LNCAP (cell line): ENCODE measurements at regions not wholly inside any gene's neighbourhood (a gene's known extent, or its start where the extent isn't known, plus 50 kb on each side); places are given as distances from the start of the nearest gene placed in this dataset.

Experiments
- TF ChIP-seq, protein P1 (sequence below): fragments of 450-650 bp; IDR thresholded peaks from 2 replicates; pipeline ENCODE4 v1.5.1; 2017; ENCODE audit warnings: mild to moderate bottlenecking

DNA sequence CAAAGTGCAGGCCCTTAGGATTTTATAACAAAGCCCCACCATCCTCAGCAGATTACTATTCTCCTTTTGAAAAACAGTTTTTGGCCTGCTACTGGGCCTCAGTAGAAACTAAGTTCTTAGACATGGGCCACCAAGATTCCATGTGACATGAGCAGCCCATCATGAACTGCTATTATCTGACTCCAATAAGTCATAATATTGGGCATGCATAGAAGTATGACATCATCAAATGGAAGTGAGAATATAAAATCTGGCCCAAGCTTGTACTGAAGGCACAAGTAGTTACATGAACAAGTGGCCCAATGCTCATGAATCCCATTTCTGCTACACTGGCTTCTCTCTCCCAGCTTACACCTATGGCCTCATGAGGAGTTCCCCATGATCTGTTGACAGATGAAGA is 404.8 kb downstream of the EPHA5 start:
- TF ChIP-seq, protein P1, sequence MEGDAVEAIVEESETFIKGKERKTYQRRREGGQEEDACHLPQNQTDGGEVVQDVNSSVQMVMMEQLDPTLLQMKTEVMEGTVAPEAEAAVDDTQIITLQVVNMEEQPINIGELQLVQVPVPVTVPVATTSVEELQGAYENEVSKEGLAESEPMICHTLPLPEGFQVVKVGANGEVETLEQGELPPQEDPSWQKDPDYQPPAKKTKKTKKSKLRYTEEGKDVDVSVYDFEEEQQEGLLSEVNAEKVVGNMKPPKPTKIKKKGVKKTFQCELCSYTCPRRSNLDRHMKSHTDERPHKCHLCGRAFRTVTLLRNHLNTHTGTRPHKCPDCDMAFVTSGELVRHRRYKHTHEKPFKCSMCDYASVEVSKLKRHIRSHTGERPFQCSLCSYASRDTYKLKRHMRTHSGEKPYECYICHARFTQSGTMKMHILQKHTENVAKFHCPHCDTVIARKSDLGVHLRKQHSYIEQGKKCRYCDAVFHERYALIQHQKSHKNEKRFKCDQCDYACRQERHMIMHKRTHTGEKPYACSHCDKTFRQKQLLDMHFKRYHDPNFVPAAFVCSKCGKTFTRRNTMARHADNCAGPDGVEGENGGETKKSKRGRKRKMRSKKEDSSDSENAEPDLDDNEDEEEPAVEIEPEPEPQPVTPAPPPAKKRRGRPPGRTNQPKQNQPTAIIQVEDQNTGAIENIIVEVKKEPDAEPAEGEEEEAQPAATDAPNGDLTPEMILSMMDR: no peak

DNA sequence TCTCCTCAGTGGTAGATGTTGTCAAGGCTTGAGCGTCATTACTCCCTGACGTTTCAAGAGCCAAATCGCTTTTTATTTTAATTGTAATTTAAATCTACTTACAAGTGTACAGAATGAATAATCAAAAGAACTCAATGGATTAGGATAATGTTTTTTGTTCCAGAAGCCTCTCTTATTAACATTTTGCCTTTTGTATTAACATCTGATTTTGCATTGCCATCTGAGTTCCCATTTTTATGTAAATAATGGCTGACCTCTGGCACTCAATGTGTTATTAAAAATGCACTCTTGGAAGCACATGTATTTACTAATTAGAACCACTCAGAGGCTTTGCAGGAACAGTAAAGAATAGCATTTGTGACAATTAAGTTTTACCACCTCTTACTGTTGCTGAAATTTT is 411.0 kb downstream of the EPHA5 start:
- TF ChIP-seq, protein P1: no peak

DNA sequence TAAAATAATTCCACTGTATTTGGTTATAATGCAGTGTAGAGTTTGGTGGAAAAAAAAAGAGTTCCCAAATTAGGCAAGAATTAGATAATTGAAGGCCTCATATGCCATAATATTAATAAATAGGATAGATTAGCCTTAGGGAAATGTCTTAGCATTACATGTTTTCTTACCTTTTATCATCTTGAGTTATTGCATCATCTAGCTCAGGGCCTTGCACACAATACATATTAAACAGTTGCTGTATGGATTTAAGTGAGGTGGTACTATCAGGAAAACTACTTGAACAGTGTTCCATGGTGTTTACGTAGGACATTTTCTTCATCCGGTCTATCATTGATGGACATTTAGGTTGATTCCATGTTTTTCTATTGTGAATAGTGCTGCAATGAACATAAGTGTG is 419.4 kb downstream of the EPHA5 start:
- TF ChIP-seq, protein P1: no peak

DNA sequence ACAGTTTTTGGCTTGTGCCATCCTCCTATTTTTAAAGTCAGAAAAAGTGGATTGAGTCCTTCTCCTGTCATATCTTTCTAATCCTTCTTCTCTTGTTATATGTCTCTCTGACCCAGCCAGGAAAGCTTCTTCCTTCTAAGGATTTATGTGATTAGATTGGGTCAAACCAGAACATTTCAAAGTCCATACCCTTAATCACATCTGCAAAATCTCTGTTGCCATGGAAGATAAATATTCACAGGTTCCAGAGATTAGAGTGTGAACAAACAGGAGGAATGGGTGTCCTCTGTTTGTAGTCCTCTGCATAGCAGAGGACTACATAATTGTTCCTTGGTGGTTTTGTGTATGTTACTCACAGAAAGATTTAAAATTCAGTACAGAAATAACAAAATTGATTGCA is 421.2 kb downstream of the EPHA5 start:
- TF ChIP-seq, protein P1: no peak

DNA sequence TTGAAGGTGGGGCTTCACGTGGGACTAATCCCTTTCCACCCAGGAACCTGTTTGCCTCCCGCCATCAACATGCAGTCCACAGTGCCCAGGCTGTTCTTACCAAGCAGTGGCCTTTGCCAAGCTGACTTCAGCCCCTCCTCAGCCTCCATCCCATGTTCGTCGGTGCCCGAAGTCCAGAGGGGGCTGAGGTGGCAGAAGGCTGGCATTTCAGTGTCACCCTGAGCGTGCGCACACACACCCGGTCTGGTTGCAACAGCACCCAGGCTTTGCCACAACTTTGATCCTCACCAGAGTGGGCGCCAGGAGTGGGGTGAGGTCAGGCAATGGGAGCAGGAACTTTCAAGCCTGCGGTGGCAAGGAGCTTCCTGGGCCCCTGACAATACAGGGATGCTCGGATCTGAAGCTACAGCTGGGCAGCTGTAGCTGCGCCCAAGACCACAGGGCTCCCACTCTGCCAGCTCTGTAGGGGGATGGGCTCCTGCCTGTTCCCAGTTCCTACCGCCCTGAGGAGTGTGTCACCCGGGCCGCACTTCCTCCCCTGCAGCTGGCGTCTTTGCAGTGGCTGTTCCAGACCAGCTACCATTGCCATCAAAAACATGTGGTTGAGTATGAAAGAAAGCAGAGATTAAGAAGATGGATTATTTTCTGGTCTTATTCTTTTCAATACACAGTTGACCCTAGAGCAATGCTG is 428.0 kb downstream of the EPHA5 start:
- TF ChIP-seq, protein P1: no peak

DNA sequence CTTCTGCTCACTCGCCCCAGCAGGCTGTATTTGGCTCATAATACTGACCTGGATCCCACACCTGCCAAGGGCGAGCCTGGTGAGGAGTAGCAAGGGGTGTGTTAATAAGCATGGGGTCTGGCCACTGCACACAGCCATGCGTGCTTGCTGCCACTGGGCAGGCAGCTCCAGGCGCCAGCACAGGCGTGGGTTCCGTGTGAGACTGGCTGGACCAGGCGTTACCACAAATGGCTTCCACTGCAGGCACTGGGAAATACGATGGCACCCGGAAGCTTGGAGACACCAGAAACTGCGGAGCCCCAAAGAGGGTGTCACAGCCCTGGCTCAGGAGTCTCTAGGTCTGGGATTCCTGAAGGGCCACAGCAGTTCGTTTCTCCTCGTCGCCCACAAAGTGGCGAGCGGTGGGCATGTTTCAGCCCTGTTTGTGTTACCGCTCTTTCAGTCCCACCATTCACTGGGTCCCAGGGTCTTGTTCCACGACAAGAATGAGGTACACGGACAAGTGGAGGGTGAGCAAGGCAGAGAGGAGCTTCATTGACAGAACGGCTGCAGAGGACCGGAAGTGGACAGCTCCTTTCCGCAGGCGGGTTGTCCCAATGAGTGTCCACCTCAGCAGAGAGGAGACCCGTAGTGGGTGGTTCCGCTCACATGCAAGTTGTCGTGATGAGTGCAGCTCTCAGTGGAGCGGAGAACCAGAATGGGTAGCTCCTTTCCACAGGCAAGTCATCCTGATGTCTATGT is 428.9 kb downstream of the EPHA5 start:
- TF ChIP-seq, protein P1: no peak

DNA sequence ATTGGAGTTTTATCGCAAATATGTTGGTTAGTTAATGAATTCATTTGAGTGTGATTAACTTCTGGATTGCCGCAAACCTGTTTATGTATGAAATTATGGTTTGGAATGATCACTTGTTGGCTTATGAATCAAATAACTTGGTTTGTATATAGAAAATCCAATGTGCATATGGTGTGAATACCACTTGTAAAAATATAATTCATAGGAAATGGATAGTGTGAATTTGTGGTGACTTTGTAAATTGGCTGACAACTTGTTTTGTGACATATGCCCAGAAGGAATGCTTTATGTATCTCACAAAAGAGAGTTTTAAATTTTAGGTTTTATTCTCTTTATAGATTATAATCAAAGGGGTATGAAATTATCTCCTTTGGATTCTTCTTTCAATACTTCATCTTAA is 436.2 kb downstream of the EPHA5 start:
- TF ChIP-seq, protein P1: no peak
